Large intestine (tissue), 3 donors: ENCODE measurements at regions not wholly inside any gene's neighbourhood (a gene's known extent, or its start where the extent isn't known, plus 50 kb on each side); places are given as distances from the start of the nearest gene placed in this dataset.

ENCODE experiments used
- DNase-seq, 2 donors: peaks; one replicate each; pipeline versions ENCODE4 v3.0.0 to v3.0.0-alpha.2; 2013
- H3K27ac ChIP-seq: one replicate; pipeline ENCODE4 v1.5.1; 2013; ENCODE audit warnings: low read length
- H3K27me3 ChIP-seq: 2 replicates; pipeline ENCODE4 v1.6.1; 2013; ENCODE audit warnings: low read length; ENCODE audit not compliant: control insufficient read depth, insufficient read depth
- H3K36me3 ChIP-seq: 2 replicates; pipeline ENCODE4 v1.6.1; 2013; ENCODE audit warnings: low read length; ENCODE audit not compliant: control insufficient read depth, insufficient read depth
- H3K4me1 ChIP-seq: one replicate; pipeline ENCODE4 v1.6.1; 2013; ENCODE audit warnings: low read length; ENCODE audit not compliant: control insufficient read depth, insufficient read depth
- H3K4me3 ChIP-seq: one replicate; pipeline ENCODE4 v1.5.1; 2013; ENCODE audit warnings: low read length
- H3K9me3 ChIP-seq: one replicate; pipeline ENCODE4 v1.6.1; 2013; ENCODE audit warnings: mild to moderate bottlenecking, low read depth, low read length, moderate library complexity; ENCODE audit not compliant: control insufficient read depth
- WGBS: methylation state at CpG from one replicate; pipeline ENCODE4 v1.1.5; 2013; ENCODE audit warnings: low lambda C conversion rate; ENCODE audit not compliant: insufficient coverage; 5-methylcytosine and 5-hydroxymethylcytosine counted together

DNA sequence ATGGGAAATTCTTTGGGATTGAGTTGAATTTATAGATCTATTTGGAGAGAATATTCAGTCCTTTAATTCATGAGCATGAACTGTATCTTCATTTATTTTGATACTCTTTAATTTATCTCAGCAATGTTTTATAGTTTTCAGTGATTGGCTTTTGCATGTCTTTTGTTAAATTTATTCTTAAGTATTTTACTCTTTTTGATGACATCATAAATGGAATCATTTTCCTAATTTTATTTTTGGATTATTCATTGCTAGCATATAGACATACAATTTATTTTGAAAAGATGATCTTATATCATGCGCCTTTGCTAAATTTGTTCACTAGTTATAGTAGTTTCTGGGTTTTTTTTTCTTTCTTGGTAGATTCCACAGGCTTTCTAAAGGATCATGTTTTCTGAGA is 149.2 kb upstream of the ASIC2 start:
- no peak for DNase-seq
- Histone ChIP-seq H3K36me3 (no peaks in the 10 kb centered on the region), H3K4me3 (no peak overlapping the region), H3K9me3 (no peaks in the 10 kb centered on the region), H3K4me1 (no peaks in the 10 kb centered on the region), H3K27me3 (no peaks in the 10 kb centered on the region), H3K27ac (no peak overlapping the region)
- WGBS, result 100% methylated on average over 1 of the region's 1 CpG

DNA sequence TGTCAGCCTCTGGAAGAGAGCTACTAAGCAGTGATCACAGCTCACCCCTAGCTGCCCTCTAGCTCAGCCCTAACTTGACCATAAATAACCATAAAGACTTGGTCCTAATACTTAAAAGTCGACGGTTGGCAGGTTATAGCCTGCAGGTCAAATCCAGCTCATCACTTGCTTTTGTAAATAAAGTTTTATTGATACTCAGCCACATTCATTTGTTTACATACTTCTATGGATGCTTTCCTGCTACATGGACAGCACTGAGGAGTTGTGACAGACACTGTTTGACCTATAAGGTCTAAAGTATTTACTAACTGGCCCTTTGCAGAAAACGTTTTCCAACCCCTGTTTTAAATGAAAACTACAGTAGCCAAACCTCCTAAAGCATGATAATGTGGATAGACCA is 151.6 kb upstream of the ASIC2 start:
- Histone ChIP-seq H3K9me3 (peaks cover 3% of the 10 kb centered on the region), H3K27ac (no peak overlapping the region), H3K4me1 (no peaks in the 10 kb centered on the region), H3K4me3 (no peak overlapping the region), H3K27me3 (no peaks in the 10 kb centered on the region), H3K36me3 (no peaks in the 10 kb centered on the region)
- WGBS, result no CpG with 5 or more reads among the region's 3 CpGs
- no peak for DNase-seq

DNA sequence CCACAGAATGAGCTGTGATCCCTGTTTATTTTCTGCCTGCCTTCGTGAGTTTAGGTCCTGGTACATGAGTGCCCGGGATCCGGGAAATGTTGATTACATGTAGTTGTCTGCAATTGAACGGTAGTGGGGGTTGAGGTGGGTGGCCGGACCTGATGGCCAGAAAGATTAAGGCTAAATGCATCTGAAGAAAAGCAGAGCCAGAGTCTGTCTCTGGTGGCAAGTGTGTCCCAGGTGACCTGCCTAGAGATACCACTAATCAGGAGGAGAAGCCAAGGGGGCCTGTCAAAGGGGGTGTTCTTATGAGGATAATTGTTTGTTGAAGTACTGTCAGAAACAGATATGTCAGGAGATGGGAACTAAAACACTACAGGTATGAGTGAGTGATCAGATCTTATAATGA is 154.0 kb upstream of the ASIC2 start:
- peak in 1 of 2 donors; percentile 16 for DNase-seq
- H3K36me3 ChIP-seq, result no peaks in the 10 kb centered on the region
- H3K4me1 ChIP-seq, result no peaks in the 10 kb centered on the region
- WGBS, result no CpG with 5 or more reads among the region's 5 CpGs
- H3K9me3 ChIP-seq, result peaks cover 3% of the 10 kb centered on the region
- no peak overlapping the region for H3K27ac ChIP-seq
- no peaks in the 10 kb centered on the region for H3K27me3 ChIP-seq
- no peak overlapping the region for H3K4me3 ChIP-seq

DNA sequence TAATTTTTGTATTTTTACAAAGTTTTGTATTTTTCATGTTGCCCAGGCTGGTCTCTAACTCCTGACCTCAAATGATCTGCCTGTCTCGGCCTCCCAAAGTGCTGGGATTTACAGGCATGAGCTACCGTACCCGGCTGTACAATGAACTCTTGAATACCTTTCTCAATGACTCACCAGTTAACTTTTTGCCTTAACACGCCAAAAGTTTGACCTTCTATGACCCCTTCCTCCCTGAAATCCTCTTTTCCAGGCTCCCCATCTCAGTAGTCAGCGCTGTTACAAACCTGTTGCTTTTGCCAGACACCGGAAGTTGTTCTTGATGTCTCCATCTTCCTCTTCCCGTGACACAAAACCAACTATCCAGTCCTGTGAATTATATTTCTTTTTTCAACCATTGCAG is 158.1 kb upstream of the ASIC2 start:
- Histone ChIP-seq H3K27ac (no peak overlapping the region), H3K9me3 (peaks cover 3% of the 10 kb centered on the region), H3K4me1 (no peaks in the 10 kb centered on the region), H3K36me3 (no peaks in the 10 kb centered on the region), H3K4me3 (no peak overlapping the region), H3K27me3 (no peaks in the 10 kb centered on the region)
- WGBS, result 67% methylated on average over 4 of the region's 7 CpGs
- DNase-seq, result no peak

DNA sequence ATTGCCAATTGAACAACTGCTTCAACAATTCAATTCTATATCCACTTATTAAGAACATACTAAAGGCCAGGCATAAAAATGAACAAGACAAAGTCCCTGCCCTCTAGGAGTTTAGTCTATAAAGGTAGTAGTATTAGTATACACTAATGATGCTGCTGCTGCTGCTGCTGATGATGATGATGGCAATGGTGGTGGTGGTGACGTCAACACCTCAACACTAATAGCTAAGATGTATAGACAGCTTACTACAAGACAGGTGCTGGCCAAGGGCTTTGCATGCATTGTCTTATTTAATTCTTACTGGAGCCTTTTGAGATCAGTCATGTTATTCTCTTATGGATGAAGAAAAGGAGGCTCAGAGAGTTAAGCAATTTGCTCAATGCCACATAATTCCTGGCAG is 164.4 kb upstream of the ASIC2 start:
- DNase-seq, result no peak
- no peaks in the 10 kb centered on the region for H3K9me3 ChIP-seq
- WGBS, result no CpG with 5 or more reads among the region's 1 CpG

DNA sequence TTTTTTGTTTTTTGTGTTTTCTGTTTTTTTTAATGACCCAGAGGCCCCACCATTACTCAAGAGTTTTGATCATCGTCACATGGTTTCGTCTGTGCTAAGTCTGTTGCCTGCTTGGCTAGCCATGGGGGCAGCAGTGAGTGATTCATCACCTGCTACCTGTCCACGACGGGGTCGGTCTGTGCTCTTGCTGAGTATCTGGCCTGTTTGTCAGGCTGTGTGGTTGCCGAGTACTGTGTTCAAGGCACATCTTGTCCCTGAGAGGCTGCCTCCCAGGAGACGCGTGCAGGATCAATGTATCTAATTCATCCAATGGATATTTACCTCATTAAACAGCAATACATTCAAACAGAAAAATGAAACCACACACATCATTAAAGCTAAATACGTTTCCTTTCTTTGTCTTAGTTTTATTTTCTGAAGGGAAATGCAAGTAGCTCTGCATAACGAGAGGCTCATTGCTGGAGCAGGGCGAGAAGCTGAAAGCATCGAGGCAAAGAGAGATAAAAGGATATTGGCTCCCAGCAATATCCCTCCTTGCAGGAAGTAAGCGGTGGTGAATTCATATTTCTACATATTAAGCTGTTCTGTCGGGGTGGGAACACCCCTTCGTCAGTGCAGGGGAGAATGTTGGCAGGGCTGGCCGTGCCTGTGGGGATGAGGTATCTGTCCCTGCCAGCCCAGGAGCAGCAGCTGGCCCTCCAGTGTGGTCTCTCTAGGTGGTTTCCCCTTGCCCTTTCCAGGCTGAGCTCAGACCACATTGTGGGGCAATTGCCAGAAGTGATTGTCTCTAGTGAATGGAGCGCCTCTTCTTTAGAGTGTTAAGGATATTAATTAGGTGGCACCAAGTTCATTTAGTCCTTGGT is 166.2 kb upstream of the ASIC2 start:
- DNase-seq, result no peak
- Histone ChIP-seq H3K9me3 (no peaks in the 10 kb centered on the region), H3K36me3 (no peaks in the 10 kb centered on the region), H3K4me1 (no peaks in the 10 kb centered on the region), H3K27me3 (peaks cover 3% of the 10 kb centered on the region), H3K27ac (no peak overlapping the region), H3K4me3 (no peak overlapping the region)
- WGBS, result 86% methylated on average over 4 of the region's 17 CpGs

More for the DNA sequence above, 164.4 kb upstream of the ASIC2 start:
- H3K4me3 ChIP-seq, result no peak overlapping the region
- H3K36me3 ChIP-seq, result no peaks in the 10 kb centered on the region
- peaks cover 3% of the 10 kb centered on the region for H3K27me3 ChIP-seq
- no peak overlapping the region for H3K27ac ChIP-seq
- no peaks in the 10 kb centered on the region for H3K4me1 ChIP-seq

DNA sequence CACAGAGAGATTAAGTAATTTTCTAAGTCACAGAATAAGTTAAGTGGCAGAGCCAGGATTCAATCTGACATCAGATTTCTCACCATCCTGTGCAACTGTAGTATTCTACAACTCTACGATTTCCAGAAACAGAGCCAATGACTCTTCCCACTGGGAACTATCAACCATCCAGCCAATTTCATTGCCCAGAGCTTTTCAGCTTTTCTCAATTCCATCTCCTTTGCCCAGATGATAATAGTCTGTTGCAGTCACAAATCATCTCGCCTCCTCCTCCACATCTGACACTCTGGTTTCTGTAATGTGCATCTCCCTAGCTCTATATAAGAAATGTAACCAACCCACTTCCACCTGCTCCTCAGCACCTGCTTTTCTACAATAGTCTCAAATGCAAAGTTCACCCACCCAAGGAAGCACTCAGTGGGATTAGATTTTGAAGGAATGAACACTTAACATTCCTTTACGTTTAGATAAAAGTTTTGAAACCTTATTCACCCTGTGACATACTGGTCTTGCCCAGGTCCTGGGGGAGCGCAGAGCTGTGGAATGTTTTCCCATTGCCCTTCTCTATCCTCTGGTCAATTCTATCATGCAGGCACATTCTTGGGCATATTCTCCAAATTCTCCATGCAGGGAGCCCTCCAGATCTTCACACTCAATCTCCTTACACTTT is 167.8 kb upstream of the ASIC2 start:
- H3K4me3 ChIP-seq, result no peak overlapping the region
- no peaks in the 10 kb centered on the region for H3K9me3 ChIP-seq
- H3K36me3 ChIP-seq, result no peaks in the 10 kb centered on the region
- WGBS, result 69% methylated on average over 3 of the region's 4 CpGs
- H3K27me3 ChIP-seq, result peaks cover 3% of the 10 kb centered on the region
- no peaks in the 10 kb centered on the region for H3K4me1 ChIP-seq
- H3K27ac ChIP-seq, result no peak overlapping the region
- no peak for DNase-seq

DNA sequence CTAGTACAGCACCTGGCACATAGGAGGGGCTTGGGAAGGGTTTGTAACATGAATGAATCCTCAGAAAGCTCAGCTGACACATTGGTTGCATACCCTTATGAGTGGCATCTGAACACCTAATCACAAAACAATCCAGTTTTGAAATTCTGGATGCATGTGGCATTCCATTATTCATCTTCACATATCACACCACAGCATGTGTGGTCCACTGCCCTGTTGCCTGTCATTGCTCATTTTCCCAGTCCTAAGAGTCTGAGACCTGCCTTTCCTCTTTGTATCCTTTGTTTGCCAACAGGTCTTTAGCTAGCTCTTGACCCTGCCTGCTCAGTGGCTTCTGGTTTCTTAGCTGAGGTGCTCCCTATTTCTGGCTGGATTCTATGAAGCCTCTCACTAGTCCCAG is 170.8 kb upstream of the ASIC2 start:
- no peak for DNase-seq
- H3K36me3 ChIP-seq, result no peaks in the 10 kb centered on the region
- no peaks in the 10 kb centered on the region for H3K9me3 ChIP-seq
- H3K4me1 ChIP-seq, result no peaks in the 10 kb centered on the region
- no peak overlapping the region for H3K4me3 ChIP-seq
- no peaks in the 10 kb centered on the region for H3K27me3 ChIP-seq
- H3K27ac ChIP-seq, result no peak overlapping the region

DNA sequence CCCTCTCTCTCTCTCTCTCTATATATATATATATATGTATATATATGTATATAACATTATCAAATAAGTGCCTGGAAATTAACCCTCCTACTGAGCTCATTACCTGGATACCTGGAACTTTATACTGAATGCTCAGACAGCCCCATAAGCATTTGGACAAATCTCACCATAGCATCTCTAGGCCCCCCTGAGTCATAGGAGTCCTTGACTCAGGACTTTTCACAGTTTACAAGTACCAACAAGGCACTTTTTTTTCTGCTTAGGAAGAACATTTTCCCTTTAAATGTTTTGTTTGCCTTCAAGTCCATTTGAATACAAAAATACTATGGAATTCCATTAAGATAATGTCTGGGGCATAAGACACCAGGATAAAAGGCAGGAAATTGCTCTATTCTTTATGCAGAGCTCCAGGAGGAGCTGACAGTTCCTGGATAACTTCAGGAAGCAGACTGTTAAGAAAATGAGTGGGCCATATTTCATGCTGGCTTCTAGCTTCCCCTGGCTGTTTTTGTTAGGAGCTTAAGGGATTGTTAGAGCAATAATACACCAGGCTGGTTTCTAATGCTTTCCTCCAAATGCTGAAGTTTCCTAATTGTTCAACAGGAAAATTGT is 171.7 kb upstream of the ASIC2 start:
- DNase-seq, result peak in 1 of 2 donors; percentile 21
- no peak overlapping the region for H3K27ac ChIP-seq
- no peaks in the 10 kb centered on the region for H3K9me3 ChIP-seq
- H3K4me1 ChIP-seq, result peaks cover 4% of the 10 kb centered on the region
- no peak overlapping the region for H3K4me3 ChIP-seq
- no peaks in the 10 kb centered on the region for H3K27me3 ChIP-seq
- H3K36me3 ChIP-seq, result no peaks in the 10 kb centered on the region

DNA sequence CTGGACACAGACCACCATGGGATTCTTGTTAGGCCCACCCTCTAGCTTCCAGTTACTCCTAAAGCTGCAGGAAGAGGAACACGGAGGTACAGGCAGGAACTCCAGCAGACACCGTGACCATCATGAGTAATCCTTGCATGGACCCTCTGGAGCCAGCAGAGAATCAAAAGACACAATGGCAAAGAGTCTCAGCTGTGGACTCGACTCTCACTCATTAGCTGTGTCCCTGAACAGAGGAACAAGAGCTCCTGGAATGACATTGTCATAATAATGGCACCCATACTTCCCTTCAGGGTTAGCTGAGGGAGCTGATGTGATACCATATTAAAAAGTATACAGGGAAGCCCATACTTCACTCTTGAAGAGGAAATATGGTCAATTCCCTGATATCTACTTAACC is 176.3 kb upstream of the ASIC2 start:
- H3K27ac ChIP-seq, result peak overlapping the region; percentile 39
- DNase-seq, result no peak
- WGBS, result no CpG with 5 or more reads among the region's 3 CpGs

More for the DNA sequence above, 176.3 kb upstream of the ASIC2 start:
- no peaks in the 10 kb centered on the region for H3K36me3 ChIP-seq
- H3K27me3 ChIP-seq, result no peaks in the 10 kb centered on the region
- H3K4me3 ChIP-seq, result no peak overlapping the region
- H3K9me3 ChIP-seq, result no peaks in the 10 kb centered on the region
- peaks cover 4% of the 10 kb centered on the region for H3K4me1 ChIP-seq
